Ammon's horn (tissue), 1 donor: ENCODE measurements at regions not wholly inside any gene's neighbourhood (a gene's known extent, or its start where the extent isn't known, plus 50 kb on each side); places are given as distances from the start of the nearest gene placed in this dataset.

ENCODE experiments used
- DNase-seq: peaks from one replicate; pipeline ENCODE4 v3.0.0-alpha.2; 2016; ENCODE audit warnings: low spot score

DNA sequence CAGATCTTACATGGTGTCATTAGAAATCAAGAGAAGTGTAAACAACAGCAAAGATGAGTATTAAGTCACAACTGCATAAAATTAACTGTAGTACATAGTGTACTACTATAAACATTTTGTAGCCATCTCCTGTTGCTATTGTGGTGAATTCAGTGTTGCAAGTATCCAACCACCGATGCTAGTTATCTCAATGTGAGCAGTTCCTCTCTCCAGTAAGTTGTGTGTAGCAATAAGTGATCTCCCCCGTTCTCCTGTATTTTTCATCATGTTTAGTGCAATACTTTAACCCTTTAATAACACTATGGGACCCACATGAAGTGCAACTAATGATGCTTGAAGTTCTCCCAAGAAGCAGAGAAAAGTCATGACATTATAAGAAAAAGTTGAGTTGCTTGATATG, 264.7 kb upstream of the KCNH8 start:
- no peak for DNase-seq

DNA sequence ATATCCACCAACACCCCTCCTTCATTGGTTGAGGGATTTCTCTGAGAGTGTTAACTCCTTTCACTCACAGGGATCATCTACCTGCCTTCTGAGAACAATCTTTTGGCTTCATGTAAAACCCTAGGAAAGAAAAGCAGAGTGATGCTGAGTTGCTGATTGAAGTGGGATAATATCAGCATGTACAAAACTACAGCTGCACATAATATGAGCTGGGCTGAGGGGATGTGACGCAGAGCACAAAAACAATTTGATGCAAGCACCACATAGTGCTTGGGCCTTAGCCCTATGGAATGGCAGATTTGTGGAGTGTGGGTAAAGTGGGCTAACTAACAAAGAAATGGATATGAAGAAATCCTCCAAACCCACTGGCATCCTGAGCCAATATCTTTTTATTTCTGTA, 267.6 kb upstream of the KCNH8 start:
- no peak for DNase-seq

DNA sequence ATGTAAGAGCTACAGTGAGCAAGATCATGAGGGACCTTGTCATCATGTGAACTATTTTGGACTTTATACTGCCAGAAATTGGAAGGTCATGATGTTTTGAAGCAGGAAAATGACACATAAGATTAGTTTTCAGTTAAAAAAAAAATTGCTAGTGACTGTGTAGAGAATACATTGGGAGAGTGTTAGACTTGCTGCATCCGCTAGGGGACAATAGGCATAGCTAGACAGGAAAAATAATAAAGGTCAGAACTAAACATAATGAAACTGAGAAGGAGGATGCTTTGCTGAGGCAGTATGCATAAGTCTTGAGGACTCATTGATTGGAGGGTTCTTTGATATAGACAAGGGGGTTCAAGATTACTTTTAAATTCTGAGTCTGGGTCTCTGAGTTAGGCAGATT, 275.8 kb upstream of the KCNH8 start:
- DNase-seq = no peak

DNA sequence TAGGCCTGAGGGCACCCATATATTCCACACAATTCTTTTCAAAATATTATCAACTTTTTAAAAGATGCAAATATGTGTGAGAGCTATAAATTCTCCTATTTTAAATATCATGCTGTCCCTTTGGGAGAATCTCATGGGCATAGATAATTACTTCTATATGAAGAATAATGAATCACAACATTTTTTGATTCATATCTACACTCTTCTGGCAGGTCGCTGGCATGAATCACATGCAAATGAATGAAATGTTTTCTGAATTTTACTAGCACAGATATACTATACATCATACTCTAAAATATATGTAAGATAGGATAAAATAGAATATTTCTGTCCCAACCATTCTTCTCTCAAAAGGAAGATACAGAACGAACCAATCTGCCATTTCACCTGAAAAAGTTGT, 277.7 kb upstream of the KCNH8 start:
- no peak for DNase-seq

DNA sequence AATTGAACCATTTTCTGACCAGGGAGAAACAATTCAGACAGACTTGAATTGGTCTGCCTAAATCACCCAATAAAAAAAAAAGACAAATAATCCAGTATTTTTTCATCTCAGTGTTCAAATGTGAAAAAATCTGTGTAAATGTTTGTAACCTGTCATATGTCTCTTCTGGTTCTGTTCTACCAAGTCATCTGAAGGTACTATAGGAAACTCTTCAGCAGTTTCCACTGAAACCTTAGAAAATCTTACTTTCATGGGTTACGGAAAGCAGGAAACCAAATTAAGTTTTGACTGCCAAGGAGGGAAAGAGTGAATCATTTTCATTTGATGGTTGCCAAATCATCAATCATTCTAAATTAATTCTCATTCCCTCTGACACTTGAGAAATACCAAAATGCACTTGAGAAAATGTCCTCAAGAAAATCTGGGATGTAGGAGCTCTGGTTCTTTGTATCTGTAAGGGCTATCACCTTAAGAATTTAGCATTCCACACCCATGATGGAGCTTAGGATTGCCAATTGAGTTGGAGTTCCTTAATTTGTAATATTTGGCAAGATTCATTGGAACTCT, 278.2 kb upstream of the KCNH8 start:
- no peak for DNase-seq

DNA sequence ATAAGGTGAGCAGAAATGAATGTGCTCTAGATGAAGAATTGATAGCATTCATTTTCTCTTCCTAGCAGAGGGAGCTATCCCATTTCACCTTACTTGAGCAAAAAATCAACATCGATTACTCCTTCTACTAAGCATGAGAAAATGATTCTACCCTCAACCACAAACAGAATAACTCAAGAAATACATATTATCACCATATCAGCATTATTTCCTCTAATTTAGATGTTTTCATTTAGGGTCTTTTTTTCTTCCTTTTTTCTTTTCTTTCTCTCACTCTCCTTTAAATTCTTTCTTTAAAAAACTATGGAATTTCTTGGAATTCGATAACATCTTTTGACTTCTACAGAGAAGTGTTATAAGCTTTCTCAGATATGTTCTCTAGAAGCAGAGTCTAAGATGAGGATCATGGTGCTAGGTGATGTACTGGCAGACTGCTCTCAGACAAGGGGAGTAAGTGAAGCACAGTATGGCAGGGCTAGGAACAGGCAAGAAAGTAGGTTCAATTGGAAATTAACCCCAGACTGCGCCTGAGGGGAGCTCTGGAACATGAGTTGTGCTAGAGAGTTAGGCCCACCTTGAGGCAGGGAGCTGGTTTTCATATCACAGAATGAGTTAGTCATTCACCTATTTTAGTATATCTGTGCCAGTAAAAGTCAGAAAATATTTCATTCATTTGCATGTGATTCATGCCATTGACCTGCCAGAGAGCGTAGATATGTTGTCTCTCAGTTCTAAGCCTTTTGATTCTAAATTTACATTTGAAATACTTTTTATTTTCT, 279.2 kb upstream of the KCNH8 start:
- DNase-seq = no peak

DNA sequence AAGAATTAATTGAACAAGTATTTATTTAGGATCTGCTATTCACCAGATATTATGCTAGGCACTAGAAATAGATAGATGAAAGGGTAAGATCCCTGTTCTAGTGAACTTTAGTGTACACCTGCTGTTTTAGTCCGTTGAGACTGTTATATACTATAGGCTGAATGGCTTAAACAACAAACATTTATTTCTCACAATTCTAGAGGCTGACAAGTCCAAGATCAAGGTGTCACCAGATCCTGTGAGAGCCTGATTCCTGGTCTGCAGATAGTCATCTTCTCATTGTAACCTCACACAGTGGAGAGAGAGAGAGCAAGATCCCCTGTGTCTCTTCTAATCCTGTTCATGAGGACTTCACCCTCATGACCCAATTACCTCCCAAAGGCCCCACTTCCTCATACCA, 281.4 kb upstream of the KCNH8 start:
- DNase-seq = no peak

DNA sequence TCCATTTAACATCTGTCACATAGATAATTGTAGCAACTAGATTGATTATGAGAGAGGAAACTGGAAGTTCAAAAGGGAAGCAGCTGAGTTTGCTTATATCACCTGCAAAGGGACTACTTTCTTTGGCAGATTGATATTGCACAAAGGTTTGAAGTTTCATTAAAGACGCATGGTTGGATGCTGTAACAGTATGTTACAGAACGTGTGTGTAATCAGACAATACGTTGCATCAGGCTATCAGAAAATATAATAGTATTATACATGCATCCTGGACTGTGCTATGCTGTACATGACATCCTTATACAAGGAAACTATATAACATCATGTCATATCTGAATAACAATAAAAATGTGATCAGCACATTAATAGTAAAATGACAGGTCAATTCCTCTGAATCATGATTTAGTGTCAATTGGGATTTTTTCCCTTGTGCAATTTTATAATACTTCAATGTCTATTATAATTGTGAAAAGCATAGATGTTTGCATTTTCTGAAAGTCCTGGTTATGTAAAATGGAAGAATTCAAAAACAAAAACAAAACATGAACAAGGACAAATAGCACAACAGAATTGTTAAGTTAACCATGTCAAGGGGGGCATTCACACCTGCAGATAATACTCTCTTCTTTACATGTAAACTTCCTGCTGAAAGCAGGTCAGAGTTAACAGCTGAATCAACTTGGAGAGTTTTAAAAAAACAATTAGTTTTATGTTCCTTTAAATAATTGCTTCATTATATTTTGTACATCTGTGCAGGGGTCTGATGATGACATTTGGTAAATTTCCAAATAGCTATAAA, 283.2 kb upstream of the KCNH8 start:
- no peak for DNase-seq

DNA sequence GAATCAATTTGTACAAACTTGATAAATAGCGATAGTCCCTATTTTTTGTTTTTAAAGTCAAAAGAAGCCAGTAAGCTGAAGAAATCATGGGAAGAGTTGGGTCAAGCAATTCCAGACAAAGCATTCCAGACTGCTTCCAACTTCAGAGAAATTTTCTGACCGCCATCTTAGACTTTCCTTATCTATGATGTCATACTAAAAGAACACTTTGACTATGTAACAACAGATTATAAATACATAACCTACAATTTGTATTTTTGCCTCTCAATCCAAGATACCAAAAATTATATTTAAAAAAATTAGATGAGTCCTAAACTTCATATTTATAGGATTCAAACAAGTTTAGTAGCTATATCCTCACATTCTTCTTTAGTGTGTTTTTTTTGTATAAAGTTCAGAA, 286.2 kb upstream of the KCNH8 start:
- DNase-seq = no peak

DNA sequence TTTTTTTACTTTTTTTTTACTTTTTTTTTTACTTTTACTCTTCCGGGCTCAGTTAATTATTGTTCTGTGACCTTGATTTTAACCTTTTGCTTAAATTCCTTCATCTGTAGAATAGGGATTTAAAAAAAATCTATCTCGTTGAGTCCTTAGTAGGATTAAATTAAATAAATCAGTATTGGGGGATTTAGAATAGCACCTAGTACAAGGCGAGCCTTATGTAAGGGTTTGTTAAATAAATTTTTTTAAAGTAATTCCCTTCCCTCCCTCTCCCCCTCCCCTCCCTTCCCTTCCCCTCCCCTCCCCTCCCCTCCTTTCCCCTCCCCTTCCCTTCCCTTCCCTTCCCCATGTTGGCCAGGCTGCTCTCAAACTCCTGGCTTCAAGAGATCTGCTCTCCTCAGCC, 287.2 kb upstream of the KCNH8 start:
- DNase-seq = no peak

DNA sequence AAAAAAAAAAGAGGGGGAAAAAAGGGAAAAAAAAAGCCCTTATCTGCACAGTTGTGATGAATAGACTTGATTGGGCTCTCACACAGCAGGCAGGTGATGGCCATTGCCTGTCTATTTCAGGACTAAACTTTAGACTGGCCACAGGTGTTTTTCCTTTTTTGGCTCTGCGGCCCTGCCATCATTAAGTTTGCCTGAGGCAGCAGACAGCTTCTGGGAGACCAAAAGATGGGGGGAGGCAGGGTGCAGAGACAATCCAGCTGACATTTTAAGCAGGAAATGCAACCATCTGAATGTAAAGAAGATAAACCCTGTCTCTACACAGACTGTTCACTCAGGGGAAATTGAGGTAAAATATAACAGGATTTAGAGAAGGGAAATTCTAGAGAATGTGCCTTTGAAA, 295.0 kb upstream of the KCNH8 start:
- no peak for DNase-seq

DNA sequence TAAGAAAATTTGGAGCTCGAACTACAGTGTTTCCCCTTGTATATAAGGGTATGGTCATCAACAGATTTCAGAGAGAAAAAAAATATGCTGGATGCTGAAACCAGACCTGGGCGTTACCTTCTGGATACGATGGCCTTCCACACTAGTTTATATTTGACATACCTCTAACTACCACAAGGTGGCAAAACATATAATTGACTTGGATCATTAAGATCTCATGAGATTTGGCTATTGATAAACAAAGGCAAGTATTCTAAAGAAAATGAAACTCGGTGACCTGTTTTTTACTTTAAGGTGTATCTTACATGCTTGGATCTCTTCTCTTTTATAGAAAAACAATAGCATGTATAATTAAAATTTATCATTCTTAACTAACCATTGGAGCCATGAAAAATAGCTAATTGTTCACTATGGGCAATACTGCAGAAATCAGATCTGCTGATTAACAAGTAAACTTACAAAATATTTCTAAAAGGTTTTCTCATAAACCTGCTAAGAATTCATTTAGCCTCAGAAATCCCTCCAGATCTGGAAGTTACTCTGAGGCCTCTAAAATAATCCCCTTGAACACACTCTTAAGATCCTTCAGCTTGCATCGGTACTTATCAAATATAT, 300.6 kb upstream of the KCNH8 start:
- no peak for DNase-seq

DNA sequence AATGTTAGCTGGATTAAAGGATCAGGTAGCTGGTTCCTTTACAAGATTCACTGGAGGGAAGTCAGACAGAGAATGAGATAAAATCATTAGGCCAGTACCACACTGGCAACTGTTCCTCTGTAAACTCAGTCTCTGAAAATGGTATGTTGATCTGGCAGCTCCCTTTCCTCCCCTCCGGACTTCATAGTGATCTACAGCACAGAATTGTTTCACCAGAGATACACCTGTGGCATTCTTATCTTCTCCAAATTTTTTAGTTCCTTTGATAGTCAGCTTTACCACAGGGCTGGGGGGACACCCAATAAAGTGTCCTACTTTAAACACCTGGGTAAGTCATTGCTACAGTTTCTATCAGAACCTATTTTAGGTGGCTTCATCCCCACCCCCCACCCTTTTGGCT, 304.3 kb upstream of the KCNH8 start:
- DNase-seq = no peak

DNA sequence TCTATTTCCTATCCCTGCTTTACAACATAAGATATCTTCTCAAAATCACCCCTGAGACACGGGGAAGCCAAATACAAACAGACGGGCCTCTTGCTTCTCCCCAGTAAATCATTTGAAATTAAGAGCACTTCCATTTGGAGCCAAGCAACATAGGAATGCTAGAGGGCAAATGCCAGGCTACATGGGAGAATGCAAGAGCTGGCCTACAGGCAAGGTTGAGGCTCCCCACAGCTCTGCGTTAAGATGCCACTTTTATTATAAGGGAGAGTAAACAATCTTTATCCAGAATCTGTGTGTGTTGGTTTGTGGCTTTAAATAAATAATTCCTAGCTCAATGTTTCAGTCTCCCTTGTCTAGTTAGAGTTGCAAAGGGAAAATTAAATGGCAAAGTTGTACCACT, 305.1 kb upstream of the KCNH8 start:
- DNase-seq = no peak

DNA sequence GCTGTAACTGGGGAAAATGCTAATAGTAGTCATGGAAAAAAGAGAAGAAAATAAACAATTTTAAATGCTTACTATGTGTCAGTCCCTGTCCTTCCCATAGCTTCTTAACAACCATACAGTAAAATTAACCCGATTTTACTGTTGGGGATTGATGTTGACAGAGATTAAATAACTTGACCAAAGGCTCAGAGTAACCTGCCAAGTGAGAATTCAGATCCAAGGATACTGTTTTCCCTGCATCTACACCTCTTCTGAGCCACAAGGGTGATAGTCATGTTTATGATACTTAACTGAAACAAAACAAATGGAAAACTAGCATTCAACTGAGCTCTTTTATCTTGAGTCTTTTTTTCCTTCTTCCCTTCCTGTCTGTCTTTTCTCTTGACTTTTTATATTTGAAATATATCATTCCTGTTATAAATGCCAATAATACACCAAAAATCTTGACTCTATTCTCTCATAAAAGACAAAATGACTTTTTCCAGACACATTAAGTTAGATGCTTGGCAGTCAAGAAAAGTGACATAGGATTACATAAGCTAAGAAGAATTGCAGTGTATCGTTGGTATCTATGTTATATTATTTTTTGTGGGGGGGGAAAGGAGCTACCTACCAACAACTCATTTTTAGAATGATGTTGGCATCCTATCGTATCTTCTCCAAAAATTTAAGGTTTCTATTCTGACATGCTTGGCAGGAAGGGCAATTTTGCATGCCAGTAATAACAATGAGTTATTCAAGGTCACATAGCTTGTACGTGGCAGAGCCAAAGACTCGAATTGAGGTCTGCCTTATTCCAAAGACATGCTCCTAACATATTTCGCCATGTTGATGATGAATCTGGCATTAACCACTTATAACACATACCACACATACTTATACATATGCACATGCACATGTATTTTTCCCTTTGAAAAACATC, 306.6 kb upstream of the KCNH8 start:
- no peak for DNase-seq

DNA sequence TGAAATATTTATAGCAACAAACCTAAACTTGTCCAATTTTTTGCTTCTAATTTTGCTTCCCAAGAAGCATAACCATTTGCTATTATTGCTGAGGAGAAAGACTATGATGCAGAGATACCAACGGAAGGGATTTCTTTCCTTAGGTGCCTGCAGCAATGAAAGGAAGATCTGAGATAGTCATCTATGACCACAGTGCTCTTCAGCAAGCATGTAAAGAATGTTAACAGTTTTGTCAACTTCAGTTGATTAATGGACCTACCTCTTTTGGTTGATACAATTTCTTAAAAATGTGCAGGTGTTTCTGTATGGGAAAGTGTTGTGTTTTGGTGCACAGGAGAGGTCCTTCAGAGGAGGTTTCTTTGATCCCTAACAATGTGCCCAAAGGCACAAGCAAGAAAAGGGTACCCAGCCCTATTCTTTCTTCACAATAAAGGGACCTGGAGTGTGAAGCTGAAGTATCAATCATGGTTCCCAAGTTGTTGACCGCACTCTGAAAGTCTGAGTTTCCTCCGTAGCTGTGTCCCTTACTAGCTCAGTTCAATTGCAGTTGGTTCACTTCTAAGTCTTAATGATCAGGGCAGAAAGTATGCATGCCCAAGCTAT, 307.7 kb upstream of the KCNH8 start:
- no peak for DNase-seq

DNA sequence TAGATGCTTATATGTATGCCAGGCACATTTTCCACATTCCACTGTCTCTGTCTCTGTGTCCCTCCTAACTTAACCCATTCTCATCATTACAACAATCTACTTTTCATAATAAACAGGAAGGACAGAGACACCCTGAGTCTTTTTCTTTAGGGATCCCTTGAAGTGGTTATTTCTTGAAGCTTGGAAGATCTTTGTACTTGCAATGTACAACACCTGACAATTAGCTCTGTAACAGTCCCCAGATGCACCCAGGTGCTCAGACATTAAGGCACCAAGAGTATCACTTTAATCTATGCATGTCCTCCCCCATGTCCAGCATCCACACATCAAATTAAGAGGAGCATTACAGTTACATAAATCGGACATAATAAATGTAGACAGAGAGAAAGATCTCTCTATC, 309.6 kb upstream of the KCNH8 start:
- no peak for DNase-seq

DNA sequence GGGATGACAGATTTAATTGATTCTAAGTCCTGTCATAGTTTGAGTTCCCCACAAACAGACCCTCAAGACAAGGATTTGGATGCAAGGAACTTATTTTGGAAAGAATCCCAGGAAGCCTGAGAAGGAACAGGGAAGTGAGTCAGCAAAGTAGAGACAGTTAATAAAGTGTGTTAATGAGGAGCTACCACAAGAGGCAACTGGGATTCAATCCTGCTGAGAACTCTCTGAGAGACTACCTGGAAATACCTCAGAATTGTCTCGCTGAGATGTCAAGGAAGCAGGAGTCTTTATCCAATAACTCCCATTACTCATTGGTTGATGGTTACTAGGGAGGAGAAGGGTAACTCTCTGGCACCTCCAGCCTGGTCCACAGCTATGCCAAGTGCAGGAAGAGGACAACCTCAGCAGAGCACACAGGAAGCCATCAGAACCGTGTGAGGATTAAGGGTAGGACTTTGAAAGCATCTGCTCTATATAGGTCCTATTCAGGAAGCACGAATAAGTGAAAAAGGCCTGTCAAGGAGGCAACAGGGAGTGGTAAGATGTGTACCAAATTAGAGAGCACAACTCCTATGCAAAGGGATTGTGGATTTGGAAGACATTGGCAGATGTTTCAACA, 311.1 kb upstream of the KCNH8 start:
- no peak for DNase-seq

DNA sequence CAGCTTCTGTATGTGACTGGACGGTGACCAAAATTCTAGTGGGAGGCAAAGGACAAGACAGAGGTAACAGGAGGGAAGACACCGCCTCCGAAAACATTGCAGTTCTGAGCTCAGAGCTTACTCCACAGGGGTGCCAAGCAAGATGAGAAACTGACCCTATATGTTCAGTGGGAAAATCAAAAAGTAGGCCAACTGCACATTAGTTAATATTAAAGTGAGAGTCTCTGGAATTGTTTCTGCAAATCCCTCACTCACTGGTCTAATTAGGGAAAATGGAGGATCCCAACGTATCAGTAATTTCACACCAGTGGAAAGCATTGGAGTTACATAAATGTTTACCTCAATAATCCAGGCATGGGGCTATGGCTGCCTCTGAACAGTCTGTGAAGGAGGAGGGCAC, 313.3 kb upstream of the KCNH8 start:
- no peak for DNase-seq

DNA sequence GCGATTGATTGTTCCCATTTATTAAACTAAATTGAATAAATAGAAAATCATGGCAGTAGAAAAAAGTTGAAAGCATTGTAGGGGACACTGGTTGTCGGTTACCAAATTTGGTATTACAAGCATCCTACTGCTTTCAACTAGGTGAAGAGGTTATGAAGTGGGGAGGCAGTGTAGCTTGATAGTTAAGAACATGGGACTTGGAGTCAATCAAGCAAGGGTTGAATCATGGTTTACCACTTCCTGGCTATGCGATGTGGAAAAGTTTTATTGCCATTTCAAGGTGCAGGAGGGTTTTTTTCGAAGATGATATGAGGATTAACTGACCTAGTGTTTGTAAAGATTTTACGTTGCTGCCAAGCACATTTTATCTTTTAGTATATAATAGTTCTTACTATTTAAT, 318.2 kb upstream of the KCNH8 start:
- no peak for DNase-seq

DNA sequence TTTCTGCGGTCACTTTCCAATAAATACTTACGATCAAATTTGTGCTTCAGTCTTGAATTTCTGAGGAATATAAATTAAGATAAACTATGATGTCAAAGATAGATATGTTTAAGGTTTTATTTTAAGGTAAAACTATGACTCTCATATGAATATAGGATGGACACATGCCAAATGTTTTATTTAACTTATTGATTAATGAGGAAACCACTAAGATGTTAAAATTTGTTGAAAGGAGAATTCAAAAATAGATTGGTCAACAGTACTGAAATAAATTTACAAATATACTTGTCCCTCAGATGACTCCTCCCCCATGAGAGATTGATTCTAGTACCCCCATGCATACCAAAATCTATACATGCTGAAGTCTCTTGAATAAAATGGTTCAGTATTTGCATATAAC, 319.7 kb upstream of the KCNH8 start:
- no peak for DNase-seq
